ENCODE measurements at regions not wholly inside any gene's neighbourhood (a gene's known extent, or its start where the extent isn't known, plus 50 kb on each side); places are given as distances from the start of the nearest gene placed in this dataset.

DNA sequence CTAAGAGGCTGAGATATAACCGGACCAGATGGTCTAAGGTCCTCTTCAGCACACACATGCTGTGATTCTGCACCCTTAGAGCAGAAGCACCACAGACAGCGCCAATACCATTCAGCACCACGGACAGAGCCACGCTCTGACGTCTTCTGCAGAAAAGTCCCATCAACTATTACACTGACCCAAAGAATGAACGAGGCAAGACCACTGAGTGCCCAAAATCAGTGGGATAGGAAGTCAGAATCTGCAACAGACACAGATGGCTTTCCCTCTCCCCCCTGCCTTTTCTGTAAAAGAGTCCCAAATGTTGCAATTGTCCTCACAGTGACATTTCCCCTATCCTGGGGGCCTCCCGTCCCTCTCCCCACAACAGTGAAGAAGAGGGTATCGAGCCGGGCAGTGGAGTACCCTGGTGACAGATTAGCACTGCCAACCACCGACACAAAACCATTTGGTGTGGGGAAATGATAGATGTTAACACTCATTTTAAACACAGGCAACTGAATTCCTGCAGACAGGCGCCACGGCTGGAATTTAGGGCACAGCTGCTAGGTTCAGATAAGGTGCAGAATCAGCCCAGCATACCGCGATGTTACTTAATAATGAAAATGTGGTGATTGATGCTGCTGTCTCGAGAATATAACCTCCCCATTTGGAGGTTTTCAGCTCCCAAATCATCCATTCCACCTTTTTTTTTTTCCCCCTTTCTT is 66.6 kb upstream of the CTNNBL1 start:
- TF ChIP-seq, protein P1, sequence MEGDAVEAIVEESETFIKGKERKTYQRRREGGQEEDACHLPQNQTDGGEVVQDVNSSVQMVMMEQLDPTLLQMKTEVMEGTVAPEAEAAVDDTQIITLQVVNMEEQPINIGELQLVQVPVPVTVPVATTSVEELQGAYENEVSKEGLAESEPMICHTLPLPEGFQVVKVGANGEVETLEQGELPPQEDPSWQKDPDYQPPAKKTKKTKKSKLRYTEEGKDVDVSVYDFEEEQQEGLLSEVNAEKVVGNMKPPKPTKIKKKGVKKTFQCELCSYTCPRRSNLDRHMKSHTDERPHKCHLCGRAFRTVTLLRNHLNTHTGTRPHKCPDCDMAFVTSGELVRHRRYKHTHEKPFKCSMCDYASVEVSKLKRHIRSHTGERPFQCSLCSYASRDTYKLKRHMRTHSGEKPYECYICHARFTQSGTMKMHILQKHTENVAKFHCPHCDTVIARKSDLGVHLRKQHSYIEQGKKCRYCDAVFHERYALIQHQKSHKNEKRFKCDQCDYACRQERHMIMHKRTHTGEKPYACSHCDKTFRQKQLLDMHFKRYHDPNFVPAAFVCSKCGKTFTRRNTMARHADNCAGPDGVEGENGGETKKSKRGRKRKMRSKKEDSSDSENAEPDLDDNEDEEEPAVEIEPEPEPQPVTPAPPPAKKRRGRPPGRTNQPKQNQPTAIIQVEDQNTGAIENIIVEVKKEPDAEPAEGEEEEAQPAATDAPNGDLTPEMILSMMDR (IDR thresholded peaks at IDR 0.05): no peak
- no peak for TF ChIP-seq POLR2AphosphoS5 (IDR thresholded peaks at IDR 0.05; ENCODE audit: low read depth, low read length)
